Type B pancreatic cell (in vitro differentiated cells): ENCODE measurements at regions not wholly inside any gene's neighbourhood (a gene's known extent, or its start where the extent isn't known, plus 50 kb on each side); places are given as distances from the start of the nearest gene placed in this dataset.

Experiments used
- DNase-seq: peaks from one replicate; pipeline ENCODE4 v3.0.0; 2021; ENCODE audit warnings: mixed read lengths; ENCODE audit not compliant: unreplicated experiment; ENCODE audit errors: extremely low spot score
- H3K27ac Mint-ChIP-seq: 2 replicates; pipeline ENCODE4 v1.8.0; 2021; ENCODE audit warnings: mild to moderate bottlenecking, mixed read lengths
- H3K27me3 Mint-ChIP-seq: 2 replicates; pipeline ENCODE4 v1.8.0; 2021; ENCODE audit warnings: mixed read lengths
- H3K36me3 Mint-ChIP-seq: 2 replicates; pipeline ENCODE4 v1.8.0; 2021; ENCODE audit warnings: mixed read lengths
- H3K4me1 Mint-ChIP-seq: one replicate; pipeline ENCODE4 v1.8.0; 2021; ENCODE audit warnings: mixed read lengths; ENCODE audit not compliant: unreplicated experiment
- H3K4me3 Mint-ChIP-seq: 2 replicates; pipeline ENCODE4 v1.8.0; 2021; ENCODE audit warnings: mild to moderate bottlenecking, mixed read lengths
- H3K9me3 Mint-ChIP-seq: 2 replicates; pipeline ENCODE4 v1.8.0; 2021; ENCODE audit warnings: mixed read lengths
- CTCF ChIP-seq: fragments of 200-600 bp; sonication (generic); conservative IDR thresholded peaks from 2 replicates; pipeline ENCODE4 v1.5.0; 2021; ENCODE audit warnings: antibody characterized with exemption, mild to moderate bottlenecking

GRCh38 chr17:5888811-5889210 is 181.4 kb upstream of the WSCD1 start:
- no peak for TF ChIP-seq CTCF
- peaks cover 13% of the 10 kb centered on the region for H3K27me3 Mint-ChIP-seq
- H3K4me1 Mint-ChIP-seq = peaks cover 17% of the 10 kb centered on the region
- no peak for DNase-seq
- peaks cover 3% of the 10 kb centered on the region for H3K9me3 Mint-ChIP-seq
- H3K36me3 Mint-ChIP-seq = no peaks in the 10 kb centered on the region
- no peak overlapping the region for H3K27ac Mint-ChIP-seq
- no peak overlapping the region for H3K4me3 Mint-ChIP-seq

- Mint-ChIP-seq H3K27me3 (peaks cover 28% of the 10 kb centered on the region), H3K36me3 (no peaks in the 10 kb centered on the region), H3K4me3 (peak overlapping the region; percentile 20), H3K9me3 (no peaks in the 10 kb centered on the region), H3K4me1 (peaks cover 29% of the 10 kb centered on the region), H3K27ac (no peak overlapping the region)
- DNase-seq = no peak
- no peak for TF ChIP-seq CTCF
Measured at GRCh38 chr17:5892921-5893675, 177.1 kb upstream of the WSCD1 start.

- Mint-ChIP-seq H3K4me1 (peaks cover 29% of the 10 kb centered on the region), H3K36me3 (no peaks in the 10 kb centered on the region), H3K4me3 (no peak overlapping the region), H3K9me3 (no peaks in the 10 kb centered on the region), H3K27me3 (peaks cover 27% of the 10 kb centered on the region), H3K27ac (no peak overlapping the region)
- TF ChIP-seq CTCF = no peak
- no peak for DNase-seq
Measured at GRCh38 chr17:5893741-5894140, 176.4 kb upstream of the WSCD1 start.

- TF ChIP-seq CTCF = no peak
- H3K4me3 Mint-ChIP-seq = no peak overlapping the region
Measured at GRCh38 chr17:5895276-5895675, 174.9 kb upstream of the WSCD1 start.

GRCh38 chr17:5896215-5896614 is 174.0 kb upstream of the WSCD1 start:
- H3K36me3 Mint-ChIP-seq = no peaks in the 10 kb centered on the region
- peaks cover 24% of the 10 kb centered on the region for H3K27me3 Mint-ChIP-seq
- no peaks in the 10 kb centered on the region for H3K9me3 Mint-ChIP-seq
- no peak for DNase-seq
- no peak overlapping the region for H3K27ac Mint-ChIP-seq
- no peak overlapping the region for H3K4me3 Mint-ChIP-seq
- H3K4me1 Mint-ChIP-seq = peaks cover 29% of the 10 kb centered on the region
- no peak for TF ChIP-seq CTCF

More at GRCh38 chr17:5895276-5895675, 174.9 kb upstream of the WSCD1 start:
- no peaks in the 10 kb centered on the region for H3K36me3 Mint-ChIP-seq
- DNase-seq = no peak
- H3K27ac Mint-ChIP-seq = no peak overlapping the region
- H3K27me3 Mint-ChIP-seq = peaks cover 24% of the 10 kb centered on the region
- no peaks in the 10 kb centered on the region for H3K9me3 Mint-ChIP-seq
- H3K4me1 Mint-ChIP-seq = peaks cover 29% of the 10 kb centered on the region
